Endodermal cell (in vitro differentiated cells): ENCODE measurements at regions not wholly inside any gene's neighbourhood (a gene's known extent, or its start where the extent isn't known, plus 50 kb on each side); places are given as distances from the start of the nearest gene placed in this dataset.

Source experiments
- DNase-seq: peaks from one replicate; pipeline ENCODE4 v3.0.0-alpha.2; 2017
- H3K27ac ChIP-seq: 2 replicates; pipeline ENCODE4 v1.5.1; 2013; ENCODE audit warnings: mild to moderate bottlenecking, low read depth, low read length, moderate library complexity
- H3K27me3 ChIP-seq: 2 replicates; pipeline ENCODE4 v1.6.1; 2013; ENCODE audit warnings: mild to moderate bottlenecking, low read length, moderate library complexity; ENCODE audit not compliant: insufficient read depth, control insufficient read depth, poor library complexity, severe bottlenecking
- H3K36me3 ChIP-seq: 2 replicates; pipeline ENCODE4 v1.7.0; 2013; ENCODE audit warnings: mild to moderate bottlenecking, low read length, moderate library complexity; ENCODE audit not compliant: control insufficient read depth, insufficient read depth
- H3K4me1 ChIP-seq: one replicate; pipeline ENCODE4 v1.7.0; 2013; ENCODE audit warnings: low read length; ENCODE audit not compliant: control insufficient read depth, insufficient read depth
- H3K4me3 ChIP-seq: 2 replicates; pipeline ENCODE4 v1.5.1; 2013; ENCODE audit warnings: mild to moderate bottlenecking, low read length, moderate library complexity
- H3K9ac ChIP-seq: 2 replicates; pipeline ENCODE4 v1.6.1; 2013; ENCODE audit warnings: mild to moderate bottlenecking, low read length, moderate library complexity; ENCODE audit not compliant: poor library complexity, severe bottlenecking; ENCODE audit errors: extremely low read depth
- H3K9me3 ChIP-seq: 2 replicates; pipeline ENCODE4 v1.6.1; 2013; ENCODE audit warnings: mild to moderate bottlenecking, low read length, moderate library complexity; ENCODE audit not compliant: control insufficient read depth
- H3K27ac Mint-ChIP-seq: 2 replicates; pipeline ENCODE4 v1.8.0; 2020; ENCODE audit warnings: mixed read lengths
- H3K27me3 Mint-ChIP-seq: 2 replicates; pipeline ENCODE4 v1.8.0; 2021; ENCODE audit warnings: mild to moderate bottlenecking, mixed read lengths; ENCODE audit not compliant: insufficient read depth
- H3K36me3 Mint-ChIP-seq: 2 replicates; pipeline ENCODE4 v1.8.0; 2020; ENCODE audit warnings: low read depth, mixed read lengths
- H3K4me1 Mint-ChIP-seq: 2 replicates; pipeline ENCODE4 v1.8.0; 2020; ENCODE audit warnings: mixed read lengths
- H3K4me3 Mint-ChIP-seq: 2 replicates; pipeline ENCODE4 v1.8.0; 2020; ENCODE audit warnings: mild to moderate bottlenecking, moderate library complexity, mixed read lengths
- H3K9me3 Mint-ChIP-seq: 2 replicates; pipeline ENCODE4 v1.8.0; 2020; ENCODE audit warnings: mild to moderate bottlenecking, mixed read lengths
- WGBS, 2 experiments: methylation state at CpG; one replicate each; pipeline versions ENCODE4 v1.1.5 to v1.1.7; 2013; ENCODE audit warnings: missing lambda C conversion rate in 2 of 2, mixed read lengths in 1 of 2; ENCODE audit not compliant: insufficient coverage in 1 of 2, insufficient read length in 1 of 2; 5-methylcytosine and 5-hydroxymethylcytosine counted together
- TF ChIP-seq, protein P1 (sequence below): fragments of 200-600 bp; sonication (generic); conservative IDR thresholded peaks from 2 replicates; pipeline ENCODE4 v1.5.0; 2021; ENCODE audit warnings: antibody characterized with exemption, mild to moderate bottlenecking

DNA sequence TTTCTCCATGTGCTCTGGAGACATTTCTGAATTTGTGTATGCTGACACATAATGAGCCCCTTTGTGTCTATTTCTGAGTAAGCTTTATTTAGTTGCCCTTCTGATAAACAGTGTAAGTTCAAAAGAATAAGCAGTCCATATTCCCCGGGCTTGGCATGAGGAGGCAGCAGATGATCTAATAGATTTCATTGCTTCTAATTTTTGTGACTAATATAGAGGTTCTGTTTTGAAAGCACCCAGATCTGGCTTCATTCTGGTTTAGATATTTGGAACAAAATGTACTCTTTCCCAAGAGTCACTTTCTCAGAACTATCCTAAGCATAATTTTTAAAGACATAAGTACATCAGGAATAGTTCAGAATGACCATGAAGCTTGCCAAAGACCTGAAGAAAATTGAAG lies 290.9 kb downstream of the BTG1 start:
- Mint-ChIP-seq H3K27ac (no peak overlapping the region), H3K4me3 (no peak overlapping the region), H3K36me3 (no peaks in the 10 kb centered on the region), H3K9me3 (no peaks in the 10 kb centered on the region), H3K4me1 (no peaks in the 10 kb centered on the region), H3K27me3 (no peaks in the 10 kb centered on the region)
- H3K36me3 ChIP-seq, result no peaks in the 10 kb centered on the region
- H3K4me3 ChIP-seq, result no peak overlapping the region
- DNase-seq, result no peak
- H3K27ac ChIP-seq, result no peak overlapping the region
- WGBS, 2 experiments, result 0% methylated on average over 1 of the region's 1 CpG
- H3K4me1 ChIP-seq, result no peaks in the 10 kb centered on the region
- H3K9me3 ChIP-seq, result no peaks in the 10 kb centered on the region
- TF ChIP-seq, protein P1, sequence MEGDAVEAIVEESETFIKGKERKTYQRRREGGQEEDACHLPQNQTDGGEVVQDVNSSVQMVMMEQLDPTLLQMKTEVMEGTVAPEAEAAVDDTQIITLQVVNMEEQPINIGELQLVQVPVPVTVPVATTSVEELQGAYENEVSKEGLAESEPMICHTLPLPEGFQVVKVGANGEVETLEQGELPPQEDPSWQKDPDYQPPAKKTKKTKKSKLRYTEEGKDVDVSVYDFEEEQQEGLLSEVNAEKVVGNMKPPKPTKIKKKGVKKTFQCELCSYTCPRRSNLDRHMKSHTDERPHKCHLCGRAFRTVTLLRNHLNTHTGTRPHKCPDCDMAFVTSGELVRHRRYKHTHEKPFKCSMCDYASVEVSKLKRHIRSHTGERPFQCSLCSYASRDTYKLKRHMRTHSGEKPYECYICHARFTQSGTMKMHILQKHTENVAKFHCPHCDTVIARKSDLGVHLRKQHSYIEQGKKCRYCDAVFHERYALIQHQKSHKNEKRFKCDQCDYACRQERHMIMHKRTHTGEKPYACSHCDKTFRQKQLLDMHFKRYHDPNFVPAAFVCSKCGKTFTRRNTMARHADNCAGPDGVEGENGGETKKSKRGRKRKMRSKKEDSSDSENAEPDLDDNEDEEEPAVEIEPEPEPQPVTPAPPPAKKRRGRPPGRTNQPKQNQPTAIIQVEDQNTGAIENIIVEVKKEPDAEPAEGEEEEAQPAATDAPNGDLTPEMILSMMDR, result no peak
- no peak overlapping the region for H3K9ac ChIP-seq
- no peaks in the 10 kb centered on the region for H3K27me3 ChIP-seq

DNA sequence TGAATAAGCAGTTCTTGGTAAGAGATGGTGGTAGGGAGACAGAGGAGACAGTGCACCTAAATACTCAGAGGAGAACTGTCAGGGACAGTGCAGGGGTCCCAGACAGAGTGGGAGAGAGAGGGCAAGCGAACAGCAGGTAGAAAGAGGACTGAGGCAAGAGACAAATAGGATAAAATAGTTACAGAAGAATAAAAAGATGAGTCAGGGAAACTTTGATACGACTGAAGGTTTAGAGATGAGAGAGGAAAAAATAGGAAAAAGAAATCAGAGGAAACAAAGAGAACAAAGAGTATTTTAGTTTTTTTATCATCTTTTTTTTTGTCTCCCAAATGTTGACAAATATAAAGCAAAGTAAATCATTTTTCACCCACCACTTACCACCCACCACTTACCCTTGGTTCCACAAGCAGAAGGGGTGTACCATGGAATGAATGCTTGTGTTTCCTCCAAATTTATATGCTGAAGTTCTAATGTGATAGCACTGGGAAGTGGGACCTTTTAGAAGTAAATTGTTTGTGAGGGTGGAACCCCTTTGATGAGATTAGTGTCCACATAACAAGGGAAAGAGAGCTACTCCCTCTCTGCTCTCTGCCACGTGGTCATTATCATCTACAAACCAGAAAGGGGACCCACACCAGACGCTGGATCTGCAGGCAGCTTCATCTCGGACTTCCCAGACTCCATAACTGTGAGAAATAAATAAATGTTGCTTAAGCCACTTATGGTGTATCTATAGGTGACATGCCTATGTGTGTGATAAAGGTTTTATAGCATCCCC lies 292.1 kb downstream of the BTG1 start:
- Mint-ChIP-seq H3K4me3 (no peak overlapping the region), H3K36me3 (no peaks in the 10 kb centered on the region), H3K9me3 (no peaks in the 10 kb centered on the region), H3K4me1 (no peaks in the 10 kb centered on the region), H3K27ac (no peak overlapping the region), H3K27me3 (no peaks in the 10 kb centered on the region)
- Histone ChIP-seq H3K27me3 (no peaks in the 10 kb centered on the region), H3K9ac (no peak overlapping the region), H3K36me3 (no peaks in the 10 kb centered on the region), H3K9me3 (no peaks in the 10 kb centered on the region), H3K4me3 (no peak overlapping the region), H3K27ac (no peak overlapping the region), H3K4me1 (no peaks in the 10 kb centered on the region)
- TF ChIP-seq, protein P1, result no peak
- WGBS, 2 experiments, result 92 to 94% methylated on average over 2 to 5 of the region's 5 CpGs
- no peak for DNase-seq

DNA sequence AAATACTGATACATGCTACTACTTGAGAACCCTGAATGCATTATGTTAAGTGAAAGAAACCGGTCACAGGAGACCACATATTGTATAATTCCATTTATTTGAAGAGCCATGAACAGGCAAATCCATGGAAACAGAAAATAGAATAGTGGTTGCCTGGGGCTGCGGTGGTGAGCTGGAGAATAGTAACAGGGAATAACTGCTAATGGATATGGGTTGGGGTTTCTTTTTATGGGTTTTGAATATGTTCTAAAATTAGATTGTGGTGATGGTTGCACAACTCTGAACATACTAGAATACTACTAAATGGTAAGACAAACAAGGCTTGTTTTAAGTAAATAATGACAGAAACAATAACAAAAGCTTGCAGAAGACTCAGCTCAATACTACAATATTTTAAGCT lies 293.0 kb downstream of the BTG1 start:
- Mint-ChIP-seq H3K27ac (no peak overlapping the region), H3K4me3 (no peak overlapping the region), H3K36me3 (no peaks in the 10 kb centered on the region), H3K4me1 (no peaks in the 10 kb centered on the region), H3K9me3 (no peaks in the 10 kb centered on the region), H3K27me3 (no peaks in the 10 kb centered on the region)
- 88 to 93% methylated on average over 2 of the region's 2 CpGs for WGBS, 2 experiments
- no peaks in the 10 kb centered on the region for H3K4me1 ChIP-seq
- no peak overlapping the region for H3K4me3 ChIP-seq
- H3K36me3 ChIP-seq, result no peaks in the 10 kb centered on the region
- DNase-seq, result no peak
- TF ChIP-seq, protein P1, result no peak
- no peak overlapping the region for H3K27ac ChIP-seq
- H3K27me3 ChIP-seq, result no peaks in the 10 kb centered on the region
- H3K9me3 ChIP-seq, result no peaks in the 10 kb centered on the region
- H3K9ac ChIP-seq, result no peak overlapping the region
